Activated naive CD8-positive, alpha-beta T cell treated with anti-CD3 and anti-CD28 coated beads for 36 hours (primary cell): ENCODE measurements at regions not wholly inside any gene's neighbourhood (a gene's known extent, or its start where the extent isn't known, plus 50 kb on each side); places are given as distances from the start of the nearest gene placed in this dataset.

Experiments used
- DNase-seq: peaks from one replicate; pipeline ENCODE4 v3.0.0; 2021
- H3K27ac Mint-ChIP-seq: one replicate; pipeline ENCODE4 v1.8.0; 2022; ENCODE audit warnings: mild to moderate bottlenecking, moderate library complexity, mixed read lengths
- H3K27me3 Mint-ChIP-seq: one replicate; pipeline ENCODE4 v1.8.0; 2022; ENCODE audit warnings: mild to moderate bottlenecking, mixed read lengths
- H3K36me3 Mint-ChIP-seq: one replicate; pipeline ENCODE4 v1.8.0; 2021; ENCODE audit warnings: mild to moderate bottlenecking, mixed read lengths
- H3K4me1 Mint-ChIP-seq: one replicate; pipeline ENCODE4 v1.8.0; 2021; ENCODE audit warnings: mixed read lengths
- H3K4me3 Mint-ChIP-seq: one replicate; pipeline ENCODE4 v1.8.0; 2022; ENCODE audit warnings: mild to moderate bottlenecking, moderate library complexity, mixed read lengths
- H3K9me3 Mint-ChIP-seq: one replicate; pipeline ENCODE4 v1.8.0; 2022; ENCODE audit warnings: mixed read lengths

- H3K27me3 Mint-ChIP-seq: peaks cover 69% of the 10 kb centered on the region
- H3K9me3 Mint-ChIP-seq: no peaks in the 10 kb centered on the region
- H3K27ac Mint-ChIP-seq: no peak overlapping the region
- no peak for DNase-seq
- peaks cover 4% of the 10 kb centered on the region for H3K4me1 Mint-ChIP-seq
- H3K4me3 Mint-ChIP-seq: no peak overlapping the region
- H3K36me3 Mint-ChIP-seq: no peaks in the 10 kb centered on the region
These were observed 158.9 kb downstream of the TBXT start for GRCh38 chr6:166008441-166009369.

GRCh38 chr6:166007349-166008263, 160.0 kb downstream of the TBXT start:
- DNase-seq: no peak
- peaks cover 74% of the 10 kb centered on the region for H3K27me3 Mint-ChIP-seq
- peak overlapping the region; percentile 26 for H3K4me3 Mint-ChIP-seq

GRCh38 chr6:166006900-166007301, 160.8 kb downstream of the TBXT start:
- Mint-ChIP-seq H3K4me1 (peaks cover 4% of the 10 kb centered on the region), H3K4me3 (no peak overlapping the region), H3K36me3 (no peaks in the 10 kb centered on the region), H3K27ac (no peak overlapping the region), H3K9me3 (no peaks in the 10 kb centered on the region), H3K27me3 (peaks cover 71% of the 10 kb centered on the region)
- DNase-seq: no peak

More at GRCh38 chr6:166007349-166008263, 160.0 kb downstream of the TBXT start:
- Mint-ChIP-seq H3K9me3 (no peaks in the 10 kb centered on the region), H3K36me3 (no peaks in the 10 kb centered on the region), H3K4me1 (peaks cover 4% of the 10 kb centered on the region), H3K27ac (no peak overlapping the region)

- DNase-seq: no peak
- Mint-ChIP-seq H3K36me3 (no peaks in the 10 kb centered on the region), H3K27ac (no peak overlapping the region), H3K4me1 (peaks cover 4% of the 10 kb centered on the region), H3K27me3 (peaks cover 66% of the 10 kb centered on the region), H3K4me3 (no peak overlapping the region), H3K9me3 (no peaks in the 10 kb centered on the region)
These were observed 161.4 kb downstream of the TBXT start for GRCh38 chr6:166005944-166006899.

GRCh38 chr6:166005401-166005943, 162.2 kb downstream of the TBXT start:
- H3K4me3 Mint-ChIP-seq: no peak overlapping the region
- no peaks in the 10 kb centered on the region for H3K9me3 Mint-ChIP-seq
- H3K4me1 Mint-ChIP-seq: peaks cover 4% of the 10 kb centered on the region
- H3K36me3 Mint-ChIP-seq: no peaks in the 10 kb centered on the region
- DNase-seq: no peak
- H3K27me3 Mint-ChIP-seq: peaks cover 58% of the 10 kb centered on the region
- no peak overlapping the region for H3K27ac Mint-ChIP-seq

- Mint-ChIP-seq H3K4me1 (peaks cover 4% of the 10 kb centered on the region), H3K9me3 (no peaks in the 10 kb centered on the region), H3K4me3 (no peak overlapping the region), H3K27ac (no peak overlapping the region), H3K36me3 (no peaks in the 10 kb centered on the region), H3K27me3 (peaks cover 56% of the 10 kb centered on the region)
- no peak for DNase-seq
These were observed 162.8 kb downstream of the TBXT start for GRCh38 chr6:166004876-166005275.

GRCh38 chr6:166004471-166004870, 163.2 kb downstream of the TBXT start:
- DNase-seq: no peak
- Mint-ChIP-seq H3K4me3 (no peak overlapping the region), H3K9me3 (no peaks in the 10 kb centered on the region), H3K27me3 (peaks cover 52% of the 10 kb centered on the region), H3K36me3 (no peaks in the 10 kb centered on the region), H3K4me1 (peaks cover 4% of the 10 kb centered on the region), H3K27ac (no peak overlapping the region)

GRCh38 chr6:166003569-166003968, 164.1 kb downstream of the TBXT start:
- H3K27ac Mint-ChIP-seq: no peak overlapping the region
- no peak for DNase-seq
- no peak overlapping the region for H3K4me3 Mint-ChIP-seq
- peaks cover 49% of the 10 kb centered on the region for H3K27me3 Mint-ChIP-seq
- H3K9me3 Mint-ChIP-seq: no peaks in the 10 kb centered on the region
- peaks cover 4% of the 10 kb centered on the region for H3K4me1 Mint-ChIP-seq
- H3K36me3 Mint-ChIP-seq: no peaks in the 10 kb centered on the region

- DNase-seq: no peak
- H3K36me3 Mint-ChIP-seq: no peaks in the 10 kb centered on the region
- no peak overlapping the region for H3K4me3 Mint-ChIP-seq
- no peaks in the 10 kb centered on the region for H3K4me1 Mint-ChIP-seq
- no peaks in the 10 kb centered on the region for H3K9me3 Mint-ChIP-seq
- H3K27ac Mint-ChIP-seq: no peak overlapping the region
- H3K27me3 Mint-ChIP-seq: peaks cover 36% of the 10 kb centered on the region
These were observed 166.3 kb downstream of the TBXT start for GRCh38 chr6:166001359-166001758.

- Mint-ChIP-seq H3K36me3 (no peaks in the 10 kb centered on the region), H3K27me3 (peaks cover 24% of the 10 kb centered on the region), H3K4me3 (no peak overlapping the region)
These were observed 168.4 kb downstream of the TBXT start for GRCh38 chr6:165999279-165999678.

GRCh38 chr6:165998072-165998471, 169.6 kb downstream of the TBXT start:
- Mint-ChIP-seq H3K27ac (no peak overlapping the region), H3K27me3 (peaks cover 18% of the 10 kb centered on the region), H3K9me3 (no peaks in the 10 kb centered on the region), H3K4me1 (no peaks in the 10 kb centered on the region), H3K36me3 (no peaks in the 10 kb centered on the region), H3K4me3 (no peak overlapping the region)
- DNase-seq: no peak

More at GRCh38 chr6:165999279-165999678, 168.4 kb downstream of the TBXT start:
- Mint-ChIP-seq H3K4me1 (no peaks in the 10 kb centered on the region), H3K27ac (no peak overlapping the region), H3K9me3 (no peaks in the 10 kb centered on the region)
- DNase-seq: no peak

GRCh38 chr6:165991341-165991740, 176.3 kb downstream of the TBXT start:
- Mint-ChIP-seq H3K9me3 (no peaks in the 10 kb centered on the region), H3K4me1 (peaks cover 7% of the 10 kb centered on the region), H3K27ac (no peak overlapping the region), H3K4me3 (no peak overlapping the region), H3K27me3 (peaks cover 47% of the 10 kb centered on the region), H3K36me3 (no peaks in the 10 kb centered on the region)
- DNase-seq: no peak

GRCh38 chr6:165990216-165990615, 177.4 kb downstream of the TBXT start:
- Mint-ChIP-seq H3K36me3 (no peaks in the 10 kb centered on the region), H3K27ac (no peak overlapping the region), H3K9me3 (no peaks in the 10 kb centered on the region), H3K27me3 (peaks cover 54% of the 10 kb centered on the region), H3K4me3 (no peak overlapping the region), H3K4me1 (peaks cover 7% of the 10 kb centered on the region)
- no peak for DNase-seq
